ENCODE measurements at regions not wholly inside any gene's neighbourhood (a gene's known extent, or its start where the extent isn't known, plus 50 kb on each side); places are given as distances from the start of the nearest gene placed in this dataset.

GRCh38 chr6:10250655-10251220 is 164.1 kb downstream of the TFAP2A start:
- Histone ChIP-seq H3K4me3 (ENCODE audit: low read length) (no peak overlapping the region), H3K9ac (ENCODE audit: extremely low read depth, low read length, poor library complexity, severe bottlenecking) (no peak overlapping the region), H3K27me3 (ENCODE audit: control insufficient read depth, insufficient read depth, low read length, poor library complexity, severe bottlenecking) (peaks cover 7% of the 10 kb centered on the region), H3K9me3 (ENCODE audit: control insufficient read depth, low read length) (no peaks in the 10 kb centered on the region), H3K27ac (ENCODE audit: low read depth, low read length) (no peak overlapping the region), H3K4me1 (ENCODE audit: control insufficient read depth, insufficient read depth, low read length) (peaks cover 6% of the 10 kb centered on the region), H3K36me3 (ENCODE audit: control insufficient read depth, insufficient read depth, low read length) (no peaks in the 10 kb centered on the region)
- Mint-ChIP-seq H3K4me3 (no peak overlapping the region), H3K27me3 (ENCODE audit: insufficient read depth) (peaks cover 3% of the 10 kb centered on the region), H3K9me3 (no peaks in the 10 kb centered on the region), H3K27ac (no peak overlapping the region), H3K36me3 (ENCODE audit: low read depth) (no peaks in the 10 kb centered on the region), H3K4me1 (peaks cover 17% of the 10 kb centered on the region)
- TF ChIP-seq, protein P1, sequence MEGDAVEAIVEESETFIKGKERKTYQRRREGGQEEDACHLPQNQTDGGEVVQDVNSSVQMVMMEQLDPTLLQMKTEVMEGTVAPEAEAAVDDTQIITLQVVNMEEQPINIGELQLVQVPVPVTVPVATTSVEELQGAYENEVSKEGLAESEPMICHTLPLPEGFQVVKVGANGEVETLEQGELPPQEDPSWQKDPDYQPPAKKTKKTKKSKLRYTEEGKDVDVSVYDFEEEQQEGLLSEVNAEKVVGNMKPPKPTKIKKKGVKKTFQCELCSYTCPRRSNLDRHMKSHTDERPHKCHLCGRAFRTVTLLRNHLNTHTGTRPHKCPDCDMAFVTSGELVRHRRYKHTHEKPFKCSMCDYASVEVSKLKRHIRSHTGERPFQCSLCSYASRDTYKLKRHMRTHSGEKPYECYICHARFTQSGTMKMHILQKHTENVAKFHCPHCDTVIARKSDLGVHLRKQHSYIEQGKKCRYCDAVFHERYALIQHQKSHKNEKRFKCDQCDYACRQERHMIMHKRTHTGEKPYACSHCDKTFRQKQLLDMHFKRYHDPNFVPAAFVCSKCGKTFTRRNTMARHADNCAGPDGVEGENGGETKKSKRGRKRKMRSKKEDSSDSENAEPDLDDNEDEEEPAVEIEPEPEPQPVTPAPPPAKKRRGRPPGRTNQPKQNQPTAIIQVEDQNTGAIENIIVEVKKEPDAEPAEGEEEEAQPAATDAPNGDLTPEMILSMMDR (conservative IDR thresholded peaks at IDR 0.05) = no peak
- peak; percentile 56 for DNase-seq
- 79 to 93% methylated on average over 3 to 4 of the region's 4 CpGs for WGBS, 2 experiments (ENCODE audit: insufficient coverage in 1 of 2, insufficient read length in 1 of 2)

GRCh38 chr6:10248378-10248843 is 166.5 kb downstream of the TFAP2A start:
- 64 to 68% methylated on average over 6 to 7 of the region's 7 CpGs for WGBS, 2 experiments (ENCODE audit: insufficient coverage in 1 of 2, insufficient read length in 1 of 2)
- Histone ChIP-seq H3K4me1 (ENCODE audit: control insufficient read depth, insufficient read depth, low read length) (peaks cover 6% of the 10 kb centered on the region), H3K9ac (ENCODE audit: extremely low read depth, low read length, poor library complexity, severe bottlenecking) (no peak overlapping the region), H3K27me3 (ENCODE audit: control insufficient read depth, insufficient read depth, low read length, poor library complexity, severe bottlenecking) (peaks cover 7% of the 10 kb centered on the region), H3K36me3 (ENCODE audit: control insufficient read depth, insufficient read depth, low read length) (no peaks in the 10 kb centered on the region), H3K9me3 (ENCODE audit: control insufficient read depth, low read length) (no peaks in the 10 kb centered on the region), H3K4me3 (ENCODE audit: low read length) (no peak overlapping the region), H3K27ac (ENCODE audit: low read depth, low read length) (no peak overlapping the region)
- no peak for DNase-seq
- Mint-ChIP-seq H3K4me1 (peaks cover 17% of the 10 kb centered on the region), H3K9me3 (no peaks in the 10 kb centered on the region), H3K27me3 (ENCODE audit: insufficient read depth) (peaks cover 3% of the 10 kb centered on the region), H3K27ac (no peak overlapping the region), H3K4me3 (no peak overlapping the region), H3K36me3 (ENCODE audit: low read depth) (no peaks in the 10 kb centered on the region)
- TF ChIP-seq, protein P1 (conservative IDR thresholded peaks at IDR 0.05) = peak; percentile 66

DNA sequence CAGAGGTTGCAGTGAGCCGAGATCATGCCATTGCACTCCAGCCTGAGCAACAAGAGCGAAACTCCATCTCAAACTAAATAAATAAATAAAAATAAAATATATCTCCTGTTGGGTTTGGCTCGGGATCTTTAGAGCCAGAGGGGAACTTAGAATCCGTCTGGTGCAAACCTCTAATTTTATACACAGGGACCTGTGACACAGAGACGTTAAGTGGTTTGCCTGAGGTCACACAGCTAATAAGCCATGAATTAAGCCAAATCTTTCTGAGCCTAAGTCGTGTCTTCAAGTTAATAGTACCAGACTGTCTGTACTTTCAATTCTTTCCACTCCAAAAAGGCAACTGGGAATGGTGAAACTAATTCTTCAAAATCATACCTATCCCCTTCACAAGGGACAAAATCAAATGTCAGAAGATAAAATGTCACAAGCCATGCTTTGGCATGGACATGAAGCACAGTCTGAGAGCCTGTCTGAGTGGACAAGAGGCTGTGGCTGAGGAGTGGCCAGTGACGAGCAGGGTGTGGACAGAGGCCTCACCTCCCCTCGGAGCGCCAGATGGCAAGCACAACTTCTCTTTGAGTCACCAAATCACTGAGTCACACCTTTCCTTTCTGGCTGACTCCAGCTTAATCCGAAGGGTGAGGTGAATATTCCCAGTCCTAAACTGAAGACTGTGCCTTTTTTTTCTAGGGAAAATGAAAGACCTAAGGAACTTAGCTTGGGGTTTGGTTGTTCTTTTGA is 177.4 kb downstream of the TFAP2A start:
- no peaks in the 10 kb centered on the region for H3K27me3 ChIP-seq (ENCODE audit: control insufficient read depth, insufficient read depth, low read length, poor library complexity, severe bottlenecking)
- peaks cover 1% of the 10 kb centered on the region for H3K27me3 Mint-ChIP-seq (ENCODE audit: insufficient read depth)
- H3K36me3 Mint-ChIP-seq (ENCODE audit: low read depth) = no peaks in the 10 kb centered on the region
- H3K4me1 Mint-ChIP-seq = no peaks in the 10 kb centered on the region
- H3K36me3 ChIP-seq (ENCODE audit: control insufficient read depth, insufficient read depth, low read length) = no peaks in the 10 kb centered on the region
- TF ChIP-seq, protein P1 (conservative IDR thresholded peaks at IDR 0.05) = no peak
- no peak overlapping the region for H3K27ac ChIP-seq (ENCODE audit: low read depth, low read length)
- no peak overlapping the region for H3K9ac ChIP-seq (ENCODE audit: extremely low read depth, low read length, poor library complexity, severe bottlenecking)
- H3K4me3 ChIP-seq (ENCODE audit: low read length) = no peak overlapping the region
- WGBS, 2 experiments (ENCODE audit: insufficient coverage in 1 of 2, insufficient read length in 1 of 2) = 87 to 88% methylated on average over 6 to 9 of the region's 10 CpGs
- DNase-seq = no peak
- H3K27ac Mint-ChIP-seq = no peak overlapping the region
- no peaks in the 10 kb centered on the region for H3K9me3 ChIP-seq (ENCODE audit: control insufficient read depth, low read length)
- no peak overlapping the region for H3K4me3 Mint-ChIP-seq
- H3K4me1 ChIP-seq (ENCODE audit: control insufficient read depth, insufficient read depth, low read length) = no peaks in the 10 kb centered on the region
- H3K9me3 Mint-ChIP-seq = no peaks in the 10 kb centered on the region

Data from endodermal cell (in vitro differentiated cells).